Fibroblast of skin of left quadriceps (primary cell): ENCODE measurements at regions not wholly inside any gene's neighbourhood (a gene's known extent, or its start where the extent isn't known, plus 50 kb on each side); places are given as distances from the start of the nearest gene placed in this dataset.

Experiments used
- DNase-seq, 2 experiments: peaks; one replicate each; pipeline ENCODE4 v3.0.0-alpha.2; 2013; ENCODE audit warnings: low read depth in 2 of 2

DNA sequence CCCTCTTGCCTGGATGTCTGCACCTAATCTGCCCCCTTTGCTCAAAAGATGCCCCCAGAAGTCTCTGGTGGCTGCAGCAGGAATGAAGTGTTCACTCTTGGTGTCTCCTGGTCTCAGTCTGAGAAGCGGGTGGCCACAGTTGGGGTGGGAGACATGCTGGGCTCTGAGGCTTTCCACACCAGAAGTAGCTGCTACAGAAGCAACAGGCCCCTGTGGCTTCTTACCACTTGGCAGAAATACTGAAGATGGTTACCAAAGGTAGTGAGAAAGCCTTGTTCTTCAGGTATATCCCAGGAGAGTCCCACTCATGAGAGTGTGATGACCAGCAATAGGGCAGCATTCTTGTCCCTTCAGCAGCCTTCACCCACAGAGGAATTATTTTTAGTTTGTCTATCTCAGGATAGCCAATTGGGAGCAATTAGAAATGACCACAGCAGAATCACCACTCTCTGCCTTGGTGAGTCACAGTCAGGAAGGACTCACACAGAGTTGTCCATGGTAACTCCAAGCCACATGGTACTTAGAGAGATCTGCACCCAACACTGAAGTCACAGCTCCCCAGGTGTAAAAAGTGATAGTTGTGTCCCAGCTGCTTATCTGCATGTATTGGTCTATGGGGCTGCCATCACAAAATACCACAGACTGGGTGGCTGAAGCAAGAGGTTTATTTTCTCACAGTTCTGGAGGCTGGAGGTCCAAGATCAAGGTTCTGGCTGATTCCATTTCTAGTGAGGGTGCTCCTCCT lies 169.8 kb upstream of the ID2 start:
- peak in 1 of 2 experiments; percentile 12 for DNase-seq

- DNase-seq, result no peak
Observed at GRCh38 chr2:8513601-8514273, 168.1 kb upstream of the ID2 start.

DNA sequence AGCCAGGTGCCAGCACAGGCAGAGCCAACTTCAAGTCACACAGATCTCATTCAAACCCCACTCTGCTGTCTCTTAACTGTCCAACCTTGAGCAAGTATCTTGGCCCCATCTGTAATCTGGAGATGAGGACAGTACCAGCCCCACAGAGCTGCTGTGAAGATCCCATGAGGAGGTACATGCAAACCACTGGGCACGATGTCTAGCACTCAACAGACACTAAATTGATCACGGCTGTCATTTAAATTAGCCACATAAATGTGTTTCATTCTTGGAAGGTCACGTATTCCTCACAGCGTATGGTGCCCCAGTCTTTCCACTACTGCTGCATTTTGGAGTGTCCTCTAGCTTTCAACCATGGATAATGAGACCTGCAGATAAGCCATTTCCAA lies 167.6 kb upstream of the ID2 start:
- DNase-seq, result no peak

GRCh38 chr2:8514796-8515758 lies 166.8 kb upstream of the ID2 start:
- no peak for DNase-seq

DNA sequence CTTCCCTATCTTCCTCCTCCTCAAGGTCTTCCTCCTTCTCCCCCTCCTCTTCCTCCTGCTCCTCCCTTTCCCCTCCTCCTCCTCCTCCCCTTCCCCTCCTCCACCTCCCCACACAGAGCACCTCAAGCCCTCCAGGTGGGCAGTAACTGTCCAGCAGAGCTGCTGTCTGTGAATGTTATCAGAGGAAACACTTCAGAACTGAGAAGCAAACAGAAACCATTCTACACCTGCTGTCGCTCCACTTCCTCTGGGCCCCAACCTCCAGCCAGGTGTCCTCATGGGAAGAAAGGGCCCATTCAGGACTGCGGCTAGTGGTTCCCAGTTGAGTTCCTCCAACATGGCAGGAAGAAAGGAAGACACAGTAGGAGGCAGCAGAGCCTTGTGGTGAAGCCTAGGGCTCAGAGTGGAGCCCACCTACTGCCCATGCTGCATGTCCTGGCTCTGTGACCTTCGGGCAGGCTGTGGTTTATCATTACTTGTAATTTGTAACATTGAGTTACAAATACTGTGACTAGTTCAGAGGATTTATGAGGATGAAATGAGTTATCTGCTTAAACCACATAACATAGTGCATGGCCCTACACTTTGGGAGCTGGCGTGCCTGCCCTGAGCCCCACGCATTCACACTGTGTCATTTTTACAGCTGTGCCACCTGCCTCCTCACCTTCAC lies 165.9 kb upstream of the ID2 start:
- no peak for DNase-seq

GRCh38 chr2:8517850-8518498 lies 163.9 kb upstream of the ID2 start:
- no peak for DNase-seq

- no peak for DNase-seq
Observed at GRCh38 chr2:8518979-8519668, 162.7 kb upstream of the ID2 start.

GRCh38 chr2:8520791-8521344 lies 161.0 kb upstream of the ID2 start:
- peak; percentile 7 to 13 for DNase-seq

GRCh38 chr2:8522687-8523086 lies 159.2 kb upstream of the ID2 start:
- no peak for DNase-seq

GRCh38 chr2:8524388-8524787 lies 157.5 kb upstream of the ID2 start:
- DNase-seq, result no peak

GRCh38 chr2:8524823-8525222 lies 157.0 kb upstream of the ID2 start:
- DNase-seq, result no peak

GRCh38 chr2:8525236-8525581 lies 156.6 kb upstream of the ID2 start:
- no peak for DNase-seq

DNA sequence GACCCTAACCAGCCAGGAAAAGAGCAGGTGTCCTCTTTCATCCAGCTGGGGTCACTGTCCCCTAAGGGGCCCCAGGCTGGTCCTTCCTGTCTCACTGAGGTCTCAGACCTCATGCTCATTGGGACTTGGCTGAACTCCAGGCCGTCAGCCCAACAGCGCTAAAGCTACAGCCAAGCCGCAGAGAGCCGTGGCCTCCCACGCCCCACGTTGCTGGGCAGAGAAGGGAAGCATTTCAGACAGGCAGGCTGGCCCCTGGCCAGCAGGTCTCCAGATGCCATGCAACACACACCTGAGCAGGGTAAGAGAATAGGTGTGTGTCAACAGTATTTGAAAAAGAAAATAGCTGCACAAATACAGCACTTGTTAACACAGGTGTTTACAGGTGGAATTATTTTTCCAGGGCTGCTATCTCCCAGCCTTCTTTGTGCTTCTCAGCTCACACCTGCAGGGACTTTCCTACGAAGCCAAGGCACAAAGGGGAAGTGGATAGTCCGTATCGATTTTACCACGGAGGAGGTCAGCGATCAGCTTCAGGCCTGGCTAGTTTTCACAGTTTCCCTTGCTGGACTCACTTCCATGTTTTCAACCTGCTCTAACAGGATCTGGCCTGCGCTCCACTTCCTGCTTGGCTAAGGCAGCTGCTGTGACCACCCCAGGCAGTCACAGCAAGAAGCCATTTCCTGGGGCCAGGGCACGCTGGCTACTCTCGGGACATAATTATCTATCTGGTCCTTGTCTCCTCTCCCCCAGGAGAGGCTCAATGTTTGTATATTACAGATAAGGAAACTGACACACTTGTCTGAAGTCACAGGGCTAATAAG lies 156.1 kb upstream of the ID2 start:
- DNase-seq, result no peak

GRCh38 chr2:8526403-8526696 lies 155.5 kb upstream of the ID2 start:
- DNase-seq, result no peak

- no peak for DNase-seq
Observed at GRCh38 chr2:8527031-8527430, 154.8 kb upstream of the ID2 start.

- no peak for DNase-seq
Observed at GRCh38 chr2:8527676-8528075, 154.2 kb upstream of the ID2 start.

GRCh38 chr2:8528863-8529262 lies 153.0 kb upstream of the ID2 start:
- DNase-seq, result no peak

DNA sequence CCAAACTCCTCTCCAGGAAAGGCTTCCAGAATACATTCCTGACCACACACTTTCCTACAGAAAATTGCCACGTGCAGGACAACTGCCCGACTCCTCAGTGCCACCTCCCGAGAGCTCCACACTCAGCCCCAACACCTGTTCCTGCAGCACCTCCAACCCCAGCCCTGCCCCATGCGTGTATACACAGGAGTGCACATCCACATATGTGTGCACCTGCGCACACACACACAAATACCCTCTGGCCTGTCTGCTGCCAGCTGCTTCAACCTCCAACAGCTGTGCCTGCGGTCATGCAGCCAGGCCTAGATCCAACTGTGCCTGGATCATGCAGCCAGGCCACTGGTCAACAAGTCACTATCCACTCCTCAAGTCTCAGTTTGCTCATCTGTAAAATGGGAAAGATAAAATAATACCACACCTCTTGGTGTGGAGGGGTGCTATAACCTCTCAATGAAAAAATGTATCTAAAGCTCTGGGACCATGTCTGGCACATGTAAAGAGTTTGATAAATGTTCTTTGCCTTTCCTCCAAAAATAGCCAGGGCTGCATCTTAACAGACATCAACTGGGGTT lies 152.1 kb upstream of the ID2 start:
- no peak for DNase-seq

DNA sequence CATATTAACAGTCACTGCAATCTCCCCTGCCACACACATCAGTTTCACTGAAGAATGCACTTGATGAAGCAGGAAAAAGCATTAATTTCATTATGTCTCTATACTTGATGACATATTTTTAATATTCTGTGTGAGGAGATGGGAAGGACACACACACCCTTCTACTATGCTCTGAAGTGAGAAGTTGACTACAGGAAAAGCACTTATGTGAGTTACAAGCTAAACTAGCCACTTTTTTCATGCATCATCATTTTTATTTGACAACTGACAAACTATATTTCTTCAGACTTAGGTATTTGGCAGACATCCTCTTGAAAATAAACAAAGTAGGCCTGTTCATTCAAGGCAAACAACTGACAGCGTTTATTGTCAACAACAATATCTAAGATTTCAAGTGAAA lies 150.4 kb upstream of the ID2 start:
- DNase-seq, result no peak

GRCh38 chr2:8532438-8532837 lies 149.4 kb upstream of the ID2 start:
- DNase-seq, result no peak
